ENCODE measurements at regions not wholly inside any gene's neighbourhood (a gene's known extent, or its start where the extent isn't known, plus 50 kb on each side); places are given as distances from the start of the nearest gene placed in this dataset.
A peak's percentile ranks its signal among the peaks of the same experiment; 100 is the strongest.

GRCh38 chr1:214816603-214817002, 213.6 kb downstream of the CENPF start:
- no peaks in the 10 kb centered on the region for H3K9me3 Mint-ChIP-seq (ENCODE audit: unreplicated experiment)
- no peak overlapping the region for H3K4me3 Mint-ChIP-seq (ENCODE audit: unreplicated experiment)
- H3K27me3 Mint-ChIP-seq (ENCODE audit: unreplicated experiment) = no peaks in the 10 kb centered on the region
- H3K4me1 Mint-ChIP-seq (ENCODE audit: low read depth, unreplicated experiment) = no peaks in the 10 kb centered on the region
- DNase-seq = no peak
- H3K36me3 Mint-ChIP-seq (ENCODE audit: unreplicated experiment) = no peaks in the 10 kb centered on the region
- no peak for TF ChIP-seq CTCF (IDR thresholded peaks at IDR 0.05; ENCODE audit: partially characterized antibody, unreplicated experiment)
- H3K27ac Mint-ChIP-seq (ENCODE audit: unreplicated experiment) = no peak overlapping the region

- no peaks in the 10 kb centered on the region for H3K9me3 Mint-ChIP-seq (ENCODE audit: unreplicated experiment)
- DNase-seq = peak; percentile 21
- no peaks in the 10 kb centered on the region for H3K4me1 Mint-ChIP-seq (ENCODE audit: low read depth, unreplicated experiment)
- H3K27me3 Mint-ChIP-seq (ENCODE audit: unreplicated experiment) = no peaks in the 10 kb centered on the region
- no peak for TF ChIP-seq CTCF (IDR thresholded peaks at IDR 0.05; ENCODE audit: partially characterized antibody, unreplicated experiment)
- no peaks in the 10 kb centered on the region for H3K36me3 Mint-ChIP-seq (ENCODE audit: unreplicated experiment)
- no peak overlapping the region for H3K4me3 Mint-ChIP-seq (ENCODE audit: unreplicated experiment)
- H3K27ac Mint-ChIP-seq (ENCODE audit: unreplicated experiment) = no peak overlapping the region
Observed at GRCh38 chr1:214823311-214824117, 220.5 kb downstream of the CENPF start.

- TF ChIP-seq CTCF (IDR thresholded peaks at IDR 0.05; ENCODE audit: partially characterized antibody, unreplicated experiment) = no peak
- H3K4me3 Mint-ChIP-seq (ENCODE audit: unreplicated experiment) = no peak overlapping the region
Observed at GRCh38 chr1:214824763-214825162, 221.8 kb downstream of the CENPF start.

GRCh38 chr1:214826619-214827018, 223.6 kb downstream of the CENPF start:
- Mint-ChIP-seq H3K27ac (ENCODE audit: unreplicated experiment) (no peak overlapping the region), H3K27me3 (ENCODE audit: unreplicated experiment) (no peaks in the 10 kb centered on the region)
- DNase-seq = no peak

More at GRCh38 chr1:214824763-214825162, 221.8 kb downstream of the CENPF start:
- Mint-ChIP-seq H3K4me1 (ENCODE audit: low read depth, unreplicated experiment) (no peaks in the 10 kb centered on the region), H3K36me3 (ENCODE audit: unreplicated experiment) (no peaks in the 10 kb centered on the region), H3K27me3 (ENCODE audit: unreplicated experiment) (no peaks in the 10 kb centered on the region), H3K27ac (ENCODE audit: unreplicated experiment) (no peak overlapping the region), H3K9me3 (ENCODE audit: unreplicated experiment) (no peaks in the 10 kb centered on the region)
- DNase-seq = no peak

More at GRCh38 chr1:214826619-214827018, 223.6 kb downstream of the CENPF start:
- no peak for TF ChIP-seq CTCF (IDR thresholded peaks at IDR 0.05; ENCODE audit: partially characterized antibody, unreplicated experiment)
- Mint-ChIP-seq H3K4me1 (ENCODE audit: low read depth, unreplicated experiment) (no peaks in the 10 kb centered on the region), H3K4me3 (ENCODE audit: unreplicated experiment) (no peak overlapping the region), H3K9me3 (ENCODE audit: unreplicated experiment) (no peaks in the 10 kb centered on the region), H3K36me3 (ENCODE audit: unreplicated experiment) (no peaks in the 10 kb centered on the region)

All from glutamatergic neuron (in vitro differentiated cells).